SK-N-SH treated with all-trans-retinoic acid at 6 μM for 48 hours (cell line): ENCODE measurements at regions not wholly inside any gene's neighbourhood (a gene's known extent, or its start where the extent isn't known, plus 50 kb on each side); places are given as distances from the start of the nearest gene placed in this dataset.

Experiments
- CSDC2 ChIP-seq: fragments of 250-450 bp; sonication (Bioruptor Pico); IDR thresholded peaks from 2 replicates; pipeline ENCODE4 v1.5.0; 2020; ENCODE audit warnings: mild to moderate bottlenecking, moderate library complexity
- GLIS3 ChIP-seq: fragments of 250-450 bp; sonication (Bioruptor Pico); IDR thresholded peaks from 2 replicates; pipeline ENCODE4 v1.5.0; 2020; ENCODE audit warnings: mild to moderate bottlenecking, moderate library complexity
- OSR1 ChIP-seq: fragments of 250-450 bp; sonication (Bioruptor Pico); IDR thresholded peaks from 2 replicates; pipeline ENCODE4 v1.8.0; 2022; ENCODE audit warnings: moderate library complexity, mild to moderate bottlenecking, inconsistent platforms
- PPARA ChIP-seq: fragments of 250-450 bp; sonication (Bioruptor Pico); IDR thresholded peaks from 2 replicates; pipeline ENCODE4 v1.5.0; 2020; ENCODE audit warnings: mild to moderate bottlenecking, borderline replicate concordance
- RARB ChIP-seq: fragments of 250-450 bp; sonication (Bioruptor Pico); IDR thresholded peaks from 2 replicates; pipeline ENCODE4 v1.8.0; 2021; ENCODE audit warnings: mild to moderate bottlenecking, moderate library complexity
- SNAI2 ChIP-seq: fragments of 250-450 bp; sonication (Bioruptor Pico); IDR thresholded peaks from 2 replicates; pipeline ENCODE4 v1.5.0; 2020; ENCODE audit warnings: mild to moderate bottlenecking, moderate library complexity
- ZFP3 ChIP-seq: fragments of 250-450 bp; sonication (Bioruptor Pico); IDR thresholded peaks from 2 replicates; pipeline ENCODE4 v1.5.0; 2020; ENCODE audit warnings: mild to moderate bottlenecking, moderate library complexity
- ZFP30 ChIP-seq: fragments of 450-650 bp; formaldehyde crosslinking; IDR thresholded peaks from 2 replicates; pipeline ENCODE4 v1.5.0; 2022; ENCODE audit warnings: mild to moderate bottlenecking, moderate library complexity
- TF ChIP-seq, protein P1 (sequence below): fragments of 250-450 bp; sonication (Bioruptor Pico); IDR thresholded peaks from 2 replicates; pipeline ENCODE4 v1.8.0; 2020; ENCODE audit warnings: mild to moderate bottlenecking, moderate library complexity, borderline replicate concordance
- TF ChIP-seq, protein P2 (sequence below): fragments of 250-450 bp; sonication (Bioruptor Pico); IDR thresholded peaks from 2 replicates; pipeline ENCODE4 v1.5.1; 2021; ENCODE audit warnings: mild to moderate bottlenecking, moderate library complexity

GRCh38 chr6:2439632-2440031 lies 194.2 kb upstream of the GMDS start:
- TF ChIP-seq GLIS3 (no peak), SNAI2 (no peak), ZFP30 (CRISPR knock-in tag) (no peak), ZFP3 (CRISPR knock-in tag) (no peak), RARB (CRISPR knock-in tag) (no peak), PPARA (CRISPR knock-in tag) (no peak), CSDC2 (CRISPR knock-in tag) (no peak), OSR1 (no peak)
- TF ChIP-seq, protein P1, sequence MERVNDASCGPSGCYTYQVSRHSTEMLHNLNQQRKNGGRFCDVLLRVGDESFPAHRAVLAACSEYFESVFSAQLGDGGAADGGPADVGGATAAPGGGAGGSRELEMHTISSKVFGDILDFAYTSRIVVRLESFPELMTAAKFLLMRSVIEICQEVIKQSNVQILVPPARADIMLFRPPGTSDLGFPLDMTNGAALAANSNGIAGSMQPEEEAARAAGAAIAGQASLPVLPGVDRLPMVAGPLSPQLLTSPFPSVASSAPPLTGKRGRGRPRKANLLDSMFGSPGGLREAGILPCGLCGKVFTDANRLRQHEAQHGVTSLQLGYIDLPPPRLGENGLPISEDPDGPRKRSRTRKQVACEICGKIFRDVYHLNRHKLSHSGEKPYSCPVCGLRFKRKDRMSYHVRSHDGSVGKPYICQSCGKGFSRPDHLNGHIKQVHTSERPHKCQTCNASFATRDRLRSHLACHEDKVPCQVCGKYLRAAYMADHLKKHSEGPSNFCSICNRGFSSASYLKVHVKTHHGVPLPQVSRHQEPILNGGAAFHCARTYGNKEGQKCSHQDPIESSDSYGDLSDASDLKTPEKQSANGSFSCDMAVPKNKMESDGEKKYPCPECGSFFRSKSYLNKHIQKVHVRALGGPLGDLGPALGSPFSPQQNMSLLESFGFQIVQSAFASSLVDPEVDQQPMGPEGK (CRISPR knock-in tag), result no peak
- TF ChIP-seq, protein P2, sequence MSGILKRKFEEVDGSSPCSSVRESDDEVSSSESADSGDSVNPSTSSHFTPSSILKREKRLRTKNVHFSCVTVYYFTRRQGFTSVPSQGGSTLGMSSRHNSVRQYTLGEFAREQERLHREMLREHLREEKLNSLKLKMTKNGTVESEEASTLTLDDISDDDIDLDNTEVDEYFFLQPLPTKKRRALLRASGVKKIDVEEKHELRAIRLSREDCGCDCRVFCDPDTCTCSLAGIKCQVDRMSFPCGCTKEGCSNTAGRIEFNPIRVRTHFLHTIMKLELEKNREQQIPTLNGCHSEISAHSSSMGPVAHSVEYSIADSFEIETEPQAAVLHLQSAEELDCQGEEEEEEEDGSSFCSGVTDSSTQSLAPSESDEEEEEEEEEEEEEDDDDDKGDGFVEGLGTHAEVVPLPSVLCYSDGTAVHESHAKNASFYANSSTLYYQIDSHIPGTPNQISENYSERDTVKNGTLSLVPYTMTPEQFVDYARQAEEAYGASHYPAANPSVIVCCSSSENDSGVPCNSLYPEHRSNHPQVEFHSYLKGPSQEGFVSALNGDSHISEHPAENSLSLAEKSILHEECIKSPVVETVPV (CRISPR knock-in tag), result no peak
